Stimulated activated naive CD4-positive, alpha-beta T cell (primary cell): ENCODE measurements at regions not wholly inside any gene's neighbourhood (a gene's known extent, or its start where the extent isn't known, plus 50 kb on each side); places are given as distances from the start of the nearest gene placed in this dataset.

Source experiments
- DNase-seq, 6 experiments: peaks; one replicate each; lab custom pipeline; 2025; lab: John Stamatoyannopoulos, UW

- DNase-seq: no peak
Measured at GRCh38 chr11:116442238-116442752, 330.5 kb downstream of the BUD13 start.

GRCh38 chr11:116439361-116439677 lies 333.5 kb downstream of the BUD13 start:
- no peak for DNase-seq

- no peak for DNase-seq
Measured at GRCh38 chr11:116438651-116439360, 334.0 kb downstream of the BUD13 start.

- no peak for DNase-seq
Measured at GRCh38 chr11:116434986-116435385, 337.8 kb downstream of the BUD13 start.

- DNase-seq: no peak
Measured at GRCh38 chr11:116432301-116432700, 340.5 kb downstream of the BUD13 start.

GRCh38 chr11:116431842-116432241 lies 340.9 kb downstream of the BUD13 start:
- no peak for DNase-seq

- no peak for DNase-seq
Measured at GRCh38 chr11:116428638-116428975, 344.2 kb downstream of the BUD13 start.

GRCh38 chr11:116427903-116428637 lies 344.7 kb downstream of the BUD13 start:
- DNase-seq: no peak

- DNase-seq: no peak
Measured at GRCh38 chr11:116427337-116427902, 345.4 kb downstream of the BUD13 start.

GRCh38 chr11:116426761-116427160 lies 346.0 kb downstream of the BUD13 start:
- DNase-seq: no peak

- DNase-seq: no peak
Measured at GRCh38 chr11:116424615-116425261, 348.0 kb downstream of the BUD13 start.

- DNase-seq: no peak
Measured at GRCh38 chr11:116422956-116423600, 349.7 kb downstream of the BUD13 start.

- no peak for DNase-seq
Measured at GRCh38 chr11:116422556-116422955, 350.2 kb downstream of the BUD13 start.

- DNase-seq: no peak
Measured at GRCh38 chr11:116421529-116422185, 351.1 kb downstream of the BUD13 start.

- DNase-seq: no peak
Measured at GRCh38 chr11:116420770-116421528, 351.8 kb downstream of the BUD13 start.

- no peak for DNase-seq
Measured at GRCh38 chr11:116420030-116420429, 352.8 kb downstream of the BUD13 start.

- DNase-seq: no peak
Measured at GRCh38 chr11:116418388-116419041, 354.3 kb downstream of the BUD13 start.

GRCh38 chr11:116416852-116417251 lies 355.9 kb downstream of the BUD13 start:
- DNase-seq: no peak

- no peak for DNase-seq
Measured at GRCh38 chr11:116415095-116415494, 357.7 kb downstream of the BUD13 start.

- no peak for DNase-seq
Measured at GRCh38 chr11:116414357-116414880, 358.4 kb downstream of the BUD13 start.
